ENCODE measurements at regions not wholly inside any gene's neighbourhood (a gene's known extent, or its start where the extent isn't known, plus 50 kb on each side); places are given as distances from the start of the nearest gene placed in this dataset.

- H3K27me3 Mint-ChIP-seq (ENCODE audit: insufficient read depth, unreplicated experiment) = no peaks in the 10 kb centered on the region
- TF ChIP-seq CTCF (IDR thresholded peaks at IDR 0.05; ENCODE audit: insufficient read depth in 1 of 2, low read depth in 1 of 2, low read length in 1 of 2, severe bottlenecking in 1 of 2, unreplicated experiment in 1 of 2) = no peak
- Histone ChIP-seq H3K27me3 (replicated peaks; ENCODE audit: control insufficient read depth, insufficient read depth, low read length) (no peaks in the 10 kb centered on the region), H3K36me3 (ENCODE audit: control insufficient read depth, insufficient read depth, low read length) (no peaks in the 10 kb centered on the region), H3K4me1 (peaks cover 46% of the 10 kb centered on the region), H3K4me3 (ENCODE audit: low read depth, low read length) (no peak overlapping the region), H3K9me3 (0 out of 2 replicates have a peak, but pooled peaks cover 3% of the 10 kb centered on the region)
- POLR2A ChIA-PET = no interaction called here
- intact Hi-C loops (cut with micrococcal nuclease; ENCODE audit: unreplicated experiment) = no loop called here
- no peak for DNase-seq
- no TSS peak for BruUV-seq (replicated peaks)
- no peak overlapping the region for H3K27ac Mint-ChIP-seq (ENCODE audit: unreplicated experiment)
- CTCF ChIA-PET = no interaction called here
- no peak overlapping the region for H3K4me3 Mint-ChIP-seq (ENCODE audit: unreplicated experiment)
- peaks cover 29% of the 10 kb centered on the region for H3K4me1 Mint-ChIP-seq (ENCODE audit: low read depth, unreplicated experiment)
- H3K36me3 Mint-ChIP-seq (ENCODE audit: insufficient read depth, unreplicated experiment) = no peaks in the 10 kb centered on the region
- H3K9me3 Mint-ChIP-seq (ENCODE audit: unreplicated experiment) = no peaks in the 10 kb centered on the region
These were observed 50.6 kb upstream of the NTPCR start for GRCh38 chr1:232899839-232900238.
